ENCODE measurements at regions not wholly inside any gene's neighbourhood (a gene's known extent, or its start where the extent isn't known, plus 50 kb on each side); places are given as distances from the start of the nearest gene placed in this dataset.

DNA sequence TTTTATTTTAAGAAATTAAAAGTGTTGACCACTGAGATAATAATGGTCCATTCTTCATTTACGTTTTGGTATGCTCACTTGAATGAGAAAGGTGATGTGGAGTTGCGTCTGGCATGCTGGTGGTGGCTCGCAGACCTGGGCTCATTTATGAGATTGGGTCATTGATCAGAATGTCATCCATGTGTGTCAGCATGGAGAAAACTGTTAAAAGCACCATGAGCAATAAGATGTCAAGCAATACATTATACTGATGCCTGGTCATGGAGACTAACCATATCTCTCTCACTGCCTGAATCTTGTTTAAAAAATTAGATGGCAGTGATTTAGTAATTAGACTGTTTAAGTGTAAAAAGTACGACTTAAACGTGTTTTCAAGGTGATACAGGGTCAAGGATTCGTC lies 503.4 kb upstream of the SEMA6D start:
- DNase-seq (no peak), ATAC-seq (no peak)
- intact Hi-C loops (cut with DNase I, micrococcal nuclease): no loop called here
- ChIA-PET POLR2A (no interaction called here), CTCF (no interaction called here)
- Mint-ChIP-seq H3K9me3 (ENCODE audit: low read depth) (no peaks in the 10 kb centered on the region), H3K4me3 (no peak overlapping the region), H3K27ac (no peak overlapping the region), H3K4me1 (no peaks in the 10 kb centered on the region), H3K27me3 (no peaks in the 10 kb centered on the region), H3K36me3 (ENCODE audit: low read depth) (no peaks in the 10 kb centered on the region)

DNA sequence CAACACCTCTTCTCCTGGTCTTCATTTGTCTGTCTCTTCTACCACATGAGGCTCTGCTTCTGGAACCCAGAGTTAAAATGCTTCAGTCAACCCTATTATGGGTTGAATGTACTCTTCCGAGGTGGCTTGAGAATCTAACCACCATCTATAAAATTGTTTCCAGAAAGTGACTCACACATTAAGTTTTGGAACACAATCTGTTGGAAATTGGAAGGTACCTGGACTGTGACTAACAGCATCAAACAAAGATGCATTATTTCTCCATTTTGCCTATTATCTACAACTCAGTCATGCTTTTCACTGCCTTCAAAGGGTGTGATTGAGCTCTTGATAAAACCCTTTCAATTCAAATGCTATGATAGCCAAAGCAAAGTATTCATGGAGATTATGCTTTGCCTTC lies 499.0 kb upstream of the SEMA6D start:
- Mint-ChIP-seq H3K36me3 (ENCODE audit: low read depth) (no peaks in the 10 kb centered on the region), H3K27ac (no peak overlapping the region), H3K4me3 (no peak overlapping the region), H3K4me1 (no peaks in the 10 kb centered on the region), H3K27me3 (no peaks in the 10 kb centered on the region), H3K9me3 (ENCODE audit: low read depth) (no peaks in the 10 kb centered on the region)
- intact Hi-C loops (cut with DNase I, micrococcal nuclease): no loop called here
- no peak for DNase-seq
- POLR2A ChIA-PET: no interaction called here
- CTCF ChIA-PET: no interaction called here
- ATAC-seq: no peak

DNA sequence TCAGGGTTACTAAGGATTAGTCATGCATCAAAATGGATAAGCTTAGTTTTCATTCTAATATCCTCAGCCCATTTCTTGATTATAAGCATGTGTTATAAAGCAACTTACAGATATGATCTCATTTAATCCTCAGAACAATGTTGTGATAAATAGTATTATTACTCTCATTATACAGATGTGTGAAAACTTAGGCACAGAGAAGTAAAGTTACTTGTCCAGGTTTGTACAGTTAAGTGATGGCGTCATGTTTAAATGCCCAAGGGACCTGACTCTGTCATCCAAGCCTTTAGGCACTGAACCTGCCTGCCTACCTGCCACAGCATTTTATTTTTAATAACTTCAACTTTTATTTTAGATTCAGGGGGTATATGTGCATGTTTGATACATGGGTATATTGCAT lies 472.9 kb upstream of the SEMA6D start:
- Mint-ChIP-seq H3K4me3 (no peak overlapping the region), H3K9me3 (ENCODE audit: low read depth) (peaks cover 7% of the 10 kb centered on the region), H3K27ac (no peak overlapping the region), H3K4me1 (no peaks in the 10 kb centered on the region), H3K36me3 (ENCODE audit: low read depth) (no peaks in the 10 kb centered on the region), H3K27me3 (no peaks in the 10 kb centered on the region)
- intact Hi-C loops (cut with DNase I, micrococcal nuclease): no loop called here
- ATAC-seq: no peak
- CTCF ChIA-PET: no interaction called here
- POLR2A ChIA-PET: no interaction called here
- no peak for DNase-seq

DNA sequence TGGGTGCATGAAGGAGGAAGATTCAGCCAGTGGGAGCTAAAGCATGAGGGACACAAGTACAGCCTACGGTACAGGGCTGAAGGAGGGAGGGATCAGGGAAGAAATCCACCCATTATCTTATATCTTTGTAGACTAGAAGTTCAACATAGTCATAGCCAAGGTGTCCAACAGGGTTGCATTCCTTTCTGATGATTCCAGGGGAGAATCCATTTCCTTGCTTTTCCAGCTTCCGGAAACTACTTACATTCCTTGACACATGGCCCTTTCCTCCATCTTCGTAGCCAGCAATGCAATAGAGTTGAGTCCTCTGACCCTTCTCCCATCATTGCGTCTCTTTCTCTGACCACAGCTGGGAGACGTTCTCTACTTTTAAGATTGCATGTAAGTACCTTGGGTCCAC lies 471.0 kb upstream of the SEMA6D start:
- DNase-seq (no peak), ATAC-seq (no peak)
- intact Hi-C loops (cut with DNase I, micrococcal nuclease): no loop called here
- Mint-ChIP-seq H3K27ac (no peak overlapping the region), H3K27me3 (no peaks in the 10 kb centered on the region), H3K4me1 (no peaks in the 10 kb centered on the region), H3K36me3 (ENCODE audit: low read depth) (no peaks in the 10 kb centered on the region), H3K4me3 (no peak overlapping the region), H3K9me3 (ENCODE audit: low read depth) (peaks cover 5% of the 10 kb centered on the region)
- ChIA-PET POLR2A (no interaction called here), CTCF (no interaction called here)

DNA sequence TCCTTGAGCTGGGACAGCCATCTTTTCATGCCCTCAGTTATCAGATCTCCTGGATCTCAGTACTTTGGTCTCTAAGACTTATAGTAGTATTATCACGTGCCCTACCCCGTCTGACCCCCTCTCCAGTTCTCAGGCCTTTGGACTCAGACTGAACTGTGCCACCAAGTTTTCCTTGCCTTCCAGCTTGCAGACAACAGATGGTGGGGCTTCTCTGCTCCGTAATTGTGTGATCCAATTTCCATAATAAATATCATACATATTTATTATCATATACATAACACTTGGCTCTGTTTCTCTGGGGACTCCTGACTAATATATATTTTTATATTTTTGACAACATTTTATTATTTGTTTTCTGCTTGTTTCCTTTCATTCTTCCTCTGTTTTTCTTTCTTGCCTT lies 458.8 kb upstream of the SEMA6D start:
- Mint-ChIP-seq H3K9me3 (ENCODE audit: low read depth) (peaks cover 16% of the 10 kb centered on the region), H3K27ac (no peak overlapping the region), H3K4me1 (no peaks in the 10 kb centered on the region), H3K36me3 (ENCODE audit: low read depth) (no peaks in the 10 kb centered on the region), H3K27me3 (no peaks in the 10 kb centered on the region), H3K4me3 (no peak overlapping the region)
- POLR2A ChIA-PET: no interaction called here
- ATAC-seq (no peak), DNase-seq (no peak)
- CTCF ChIA-PET: no interaction called here
- intact Hi-C loops (cut with DNase I, micrococcal nuclease): no loop called here

DNA sequence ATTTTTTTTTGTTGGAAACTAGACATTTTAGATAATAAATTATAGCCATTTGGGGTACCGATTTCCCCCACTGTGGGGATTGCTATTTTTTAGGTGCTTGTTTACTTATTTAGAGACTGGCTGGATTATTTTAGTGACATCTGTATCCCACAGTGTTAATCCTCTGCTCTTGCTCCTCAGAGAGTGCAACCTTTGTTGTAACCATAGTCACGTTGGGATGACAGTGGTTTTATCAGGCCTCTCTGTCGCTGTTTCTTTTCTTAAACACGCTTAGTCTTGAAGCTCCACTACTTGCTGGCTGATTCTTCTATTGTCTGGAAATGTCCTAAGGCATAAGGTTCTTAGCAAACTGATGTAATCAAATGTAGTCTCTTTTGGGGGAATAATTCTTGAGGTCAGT lies 451.6 kb upstream of the SEMA6D start:
- Mint-ChIP-seq H3K4me3 (no peak overlapping the region), H3K27ac (no peak overlapping the region), H3K36me3 (ENCODE audit: low read depth) (no peaks in the 10 kb centered on the region), H3K4me1 (no peaks in the 10 kb centered on the region), H3K27me3 (no peaks in the 10 kb centered on the region), H3K9me3 (ENCODE audit: low read depth) (peaks cover 12% of the 10 kb centered on the region)
- no peak for DNase-seq
- CTCF ChIA-PET: no interaction called here
- intact Hi-C loops (cut with DNase I, micrococcal nuclease): no loop called here
- no peak for ATAC-seq
- POLR2A ChIA-PET: no interaction called here

DNA sequence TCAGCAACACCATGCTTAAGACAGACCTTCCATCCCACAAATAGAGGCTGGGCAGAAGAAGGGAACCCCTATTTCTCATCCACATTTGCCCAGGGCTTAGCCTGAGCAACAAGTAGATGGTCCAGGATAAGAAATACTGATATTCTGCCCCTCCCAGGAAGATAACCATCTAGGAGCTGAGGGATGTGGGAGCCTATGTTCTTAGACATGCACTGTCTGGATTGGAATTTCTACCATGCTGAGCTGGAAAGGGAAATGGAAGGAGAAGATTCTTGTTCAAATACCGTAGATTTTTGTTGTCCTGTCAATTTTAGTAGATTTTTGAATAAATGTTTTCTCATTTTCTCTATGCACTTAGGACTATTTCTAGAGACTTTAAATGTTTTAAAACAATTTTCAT lies 450.7 kb upstream of the SEMA6D start:
- no peak overlapping the region for H3K4me3 Mint-ChIP-seq
- intact Hi-C loops (cut with DNase I, micrococcal nuclease): no loop called here
- H3K4me1 Mint-ChIP-seq: no peaks in the 10 kb centered on the region
- ChIA-PET POLR2A (no interaction called here), CTCF (interaction anchor here (0.6 to 1.0 kb wide), 2 partner anchors 27 to 177 kb away, joined by 4 to 5 read pairs; no protein-coding TSS in a partner anchor)
- H3K27me3 Mint-ChIP-seq: no peaks in the 10 kb centered on the region
- ATAC-seq: no peak
- no peaks in the 10 kb centered on the region for H3K36me3 Mint-ChIP-seq (ENCODE audit: low read depth)
- DNase-seq: no peak
- no peak overlapping the region for H3K27ac Mint-ChIP-seq
- peaks cover 12% of the 10 kb centered on the region for H3K9me3 Mint-ChIP-seq (ENCODE audit: low read depth)

DNA sequence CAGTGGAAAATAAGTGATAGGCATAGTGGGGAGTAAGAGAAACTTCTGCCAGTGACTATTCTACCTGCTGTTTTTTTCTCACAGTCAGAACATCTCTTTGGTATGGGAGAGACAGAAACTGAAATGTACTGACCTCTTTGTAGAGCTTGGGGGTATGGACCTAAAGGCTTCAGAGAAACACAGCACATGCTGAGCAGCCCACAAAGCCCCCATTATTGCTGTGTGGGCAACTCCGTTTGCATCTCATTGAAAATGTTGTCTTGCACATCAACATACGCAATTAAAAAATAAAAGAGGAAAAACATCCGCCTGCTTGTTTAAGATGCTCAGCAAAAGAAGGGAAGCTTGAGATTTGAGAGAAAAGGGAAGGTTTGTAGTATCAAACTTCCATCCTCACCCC lies 443.4 kb upstream of the SEMA6D start:
- DNase-seq (no peak), ATAC-seq (no peak)
- Mint-ChIP-seq H3K27me3 (no peaks in the 10 kb centered on the region), H3K4me1 (no peaks in the 10 kb centered on the region), H3K9me3 (ENCODE audit: low read depth) (peaks cover 16% of the 10 kb centered on the region), H3K4me3 (no peak overlapping the region), H3K36me3 (ENCODE audit: low read depth) (no peaks in the 10 kb centered on the region), H3K27ac (no peak overlapping the region)
- CTCF ChIA-PET: no interaction called here
- POLR2A ChIA-PET: no interaction called here
- intact Hi-C loops (cut with DNase I, micrococcal nuclease): no loop called here

DNA sequence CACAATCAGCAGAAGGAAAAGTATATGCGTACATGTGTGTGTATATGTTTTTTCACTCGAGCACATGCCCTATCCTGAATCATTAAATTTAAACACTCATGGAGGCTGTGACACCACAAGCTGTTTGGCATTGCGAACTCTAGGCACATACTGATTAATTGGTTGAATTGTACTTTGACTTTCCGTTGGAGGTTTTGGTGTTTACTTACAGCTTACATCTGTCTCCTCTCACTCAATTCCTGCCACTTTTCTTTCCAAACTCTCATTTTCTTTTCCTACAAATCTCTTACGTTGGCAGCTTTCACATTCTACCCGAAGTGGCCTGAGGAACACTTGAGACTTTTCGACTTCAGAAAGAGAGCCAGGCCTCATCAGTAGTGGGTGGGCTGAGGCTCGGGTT lies 434.1 kb upstream of the SEMA6D start:
- intact Hi-C loops (cut with DNase I, micrococcal nuclease): no loop called here
- no peak for ATAC-seq

DNA sequence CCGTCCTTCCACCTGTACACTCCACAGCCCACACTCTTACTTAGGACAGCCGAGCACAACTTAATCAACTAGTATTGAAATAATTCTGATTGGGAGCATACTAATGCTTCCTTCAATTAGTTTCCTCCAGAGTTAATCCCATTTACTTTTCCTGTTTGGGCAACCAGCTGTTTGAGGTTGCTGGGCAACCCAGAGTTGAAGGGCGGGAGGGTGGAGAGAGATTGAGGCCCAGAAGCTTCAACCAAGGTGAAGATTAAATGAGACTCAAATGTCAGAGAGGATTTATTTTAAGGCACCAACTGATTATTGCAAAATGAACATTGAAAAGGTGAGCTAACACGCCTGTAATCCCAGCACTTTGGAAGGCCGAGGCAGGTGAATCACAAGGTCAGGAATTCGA lies 428.5 kb upstream of the SEMA6D start:
- ChIA-PET POLR2A (no interaction called here), CTCF (interaction anchor here (0.8 kb wide), 1 partner anchor 294 kb away, joined by 3 read pairs; no protein-coding TSS in a partner anchor)
- no peaks in the 10 kb centered on the region for H3K27me3 Mint-ChIP-seq
- H3K4me3 Mint-ChIP-seq: no peak overlapping the region
- no peaks in the 10 kb centered on the region for H3K4me1 Mint-ChIP-seq
- no peak for ATAC-seq
- intact Hi-C loops (cut with DNase I, micrococcal nuclease): no loop called here
- no peaks in the 10 kb centered on the region for H3K9me3 Mint-ChIP-seq (ENCODE audit: low read depth)
- H3K36me3 Mint-ChIP-seq (ENCODE audit: low read depth): no peaks in the 10 kb centered on the region
- no peak for DNase-seq
- no peak overlapping the region for H3K27ac Mint-ChIP-seq

More for the DNA sequence above, 434.1 kb upstream of the SEMA6D start:
- Mint-ChIP-seq H3K27ac (no peak overlapping the region), H3K9me3 (ENCODE audit: low read depth) (no peaks in the 10 kb centered on the region), H3K4me3 (no peak overlapping the region), H3K27me3 (no peaks in the 10 kb centered on the region), H3K36me3 (ENCODE audit: low read depth) (no peaks in the 10 kb centered on the region), H3K4me1 (no peaks in the 10 kb centered on the region)
- no peak for DNase-seq
- ChIA-PET POLR2A (no interaction called here), CTCF (no interaction called here)

DNA sequence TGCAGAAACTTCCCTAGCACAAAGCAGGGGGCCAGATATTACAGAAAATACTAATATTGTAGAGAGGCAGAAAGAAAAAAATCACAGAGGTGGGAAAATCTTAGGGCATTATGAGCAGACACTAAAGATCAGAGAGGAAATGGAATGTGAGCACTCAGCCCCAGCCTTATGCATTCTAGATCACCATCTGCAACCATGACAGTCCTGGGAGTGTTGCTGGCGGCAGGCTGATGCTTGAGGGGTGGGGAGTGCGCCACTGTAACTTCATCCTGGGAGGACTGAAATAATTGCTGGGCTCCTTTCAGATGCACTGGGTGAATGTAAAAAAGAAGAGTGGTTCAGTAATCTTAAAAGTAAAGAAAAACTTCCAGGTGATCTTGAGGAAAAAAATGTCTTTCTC lies 427.6 kb upstream of the SEMA6D start:
- intact Hi-C loops (cut with DNase I, micrococcal nuclease): no loop called here
- no peak overlapping the region for H3K4me3 Mint-ChIP-seq
- H3K4me1 Mint-ChIP-seq: no peaks in the 10 kb centered on the region
- no peaks in the 10 kb centered on the region for H3K9me3 Mint-ChIP-seq (ENCODE audit: low read depth)
- DNase-seq (no peak), ATAC-seq (no peak)
- ChIA-PET POLR2A (no interaction called here), CTCF (no interaction called here)
- H3K36me3 Mint-ChIP-seq (ENCODE audit: low read depth): no peaks in the 10 kb centered on the region
- no peak overlapping the region for H3K27ac Mint-ChIP-seq
- no peaks in the 10 kb centered on the region for H3K27me3 Mint-ChIP-seq

DNA sequence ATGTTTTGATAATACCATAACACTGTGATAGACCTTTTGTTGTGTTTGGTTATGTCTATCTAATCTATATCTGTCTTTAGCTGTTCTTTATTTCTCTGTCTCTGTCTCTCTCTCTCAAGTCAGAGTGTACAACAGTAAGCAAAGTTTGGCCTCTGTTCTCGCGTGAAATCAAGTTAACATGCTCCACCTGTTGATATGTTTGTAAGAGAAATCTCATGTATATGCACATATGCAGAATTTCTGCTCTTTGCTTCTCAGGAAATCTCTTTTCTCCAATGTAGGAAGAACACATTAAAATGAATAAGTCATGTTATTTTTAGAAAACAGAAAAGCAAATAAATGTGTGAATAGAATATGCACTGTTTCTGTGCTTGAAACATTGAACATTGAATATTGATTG lies 425.5 kb upstream of the SEMA6D start:
- intact Hi-C loops (cut with DNase I, micrococcal nuclease): no loop called here
- H3K4me3 Mint-ChIP-seq: no peak overlapping the region
- no peaks in the 10 kb centered on the region for H3K9me3 Mint-ChIP-seq (ENCODE audit: low read depth)
- ATAC-seq (no peak), DNase-seq (no peak)
- no peak overlapping the region for H3K27ac Mint-ChIP-seq
- POLR2A ChIA-PET: no interaction called here
- CTCF ChIA-PET: no interaction called here
- no peaks in the 10 kb centered on the region for H3K4me1 Mint-ChIP-seq
- no peaks in the 10 kb centered on the region for H3K36me3 Mint-ChIP-seq (ENCODE audit: low read depth)
- no peaks in the 10 kb centered on the region for H3K27me3 Mint-ChIP-seq

DNA sequence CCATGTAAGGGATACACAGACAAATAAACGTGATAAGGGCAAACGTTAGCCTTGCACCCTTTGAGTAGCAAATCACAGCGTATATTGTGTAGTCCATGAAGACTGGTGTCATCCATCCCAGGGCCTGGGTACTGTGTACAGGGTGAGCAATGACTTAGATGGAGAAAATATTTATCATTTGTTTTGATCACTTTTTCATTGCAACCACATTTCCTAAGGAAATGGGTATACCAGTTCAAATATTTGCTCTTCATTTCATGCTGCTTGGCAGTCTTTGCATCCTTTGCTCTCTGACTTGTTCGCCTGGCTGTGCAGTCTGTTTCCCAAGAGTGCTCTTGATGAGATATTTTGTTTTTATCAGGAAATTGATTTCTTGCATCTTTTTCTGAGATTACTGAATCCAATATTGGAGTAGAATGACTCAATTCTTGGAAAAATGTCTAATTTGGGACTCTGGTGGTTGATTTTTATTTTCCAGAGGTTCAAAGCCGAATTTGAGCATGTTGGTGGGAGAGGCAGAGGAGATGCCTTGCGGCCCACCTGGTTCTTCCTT lies 424.6 kb upstream of the SEMA6D start:
- Mint-ChIP-seq H3K36me3 (ENCODE audit: low read depth) (no peaks in the 10 kb centered on the region), H3K9me3 (ENCODE audit: low read depth) (no peaks in the 10 kb centered on the region), H3K4me1 (no peaks in the 10 kb centered on the region), H3K4me3 (no peak overlapping the region), H3K27ac (no peak overlapping the region), H3K27me3 (no peaks in the 10 kb centered on the region)
- DNase-seq: no peak
- POLR2A ChIA-PET: no interaction called here
- ATAC-seq: no peak
- intact Hi-C loops (cut with DNase I, micrococcal nuclease): no loop called here
- CTCF ChIA-PET: no interaction called here

Data from activated CD4-positive, alpha-beta T cell treated with anti-CD3 and anti-CD28 coated beads for 36 hours (primary cell).